GM18511 (cell line): ENCODE measurements at regions not wholly inside any gene's neighbourhood (a gene's known extent, or its start where the extent isn't known, plus 50 kb on each side); places are given as distances from the start of the nearest gene placed in this dataset.

Experiments
- ATAC-seq: cut with Tn5 transposase; IDR thresholded peaks from one replicate; pipeline ENCODE4 v1.9.1; 2021; ENCODE audit warnings: mild to moderate bottlenecking, moderate library complexity; ENCODE audit not compliant: unreplicated experiment

- ATAC-seq = no peak
Measured at GRCh38 chr6:91631227-91631626, 1044.4 kb upstream of the MAP3K7 start.

GRCh38 chr6:91626911-91627310 lies 1040.0 kb upstream of the MAP3K7 start:
- ATAC-seq = no peak

GRCh38 chr6:91613481-91613880 lies 1026.6 kb upstream of the MAP3K7 start:
- ATAC-seq = no peak

- no peak for ATAC-seq
Measured at GRCh38 chr6:91611190-91611589, 1024.3 kb upstream of the MAP3K7 start.

- ATAC-seq = no peak
Measured at GRCh38 chr6:91608428-91608827, 1021.6 kb upstream of the MAP3K7 start.

- no peak for ATAC-seq
Measured at GRCh38 chr6:91606148-91606901, 1019.5 kb upstream of the MAP3K7 start.

- ATAC-seq = no peak
Measured at GRCh38 chr6:91600561-91600960, 1013.7 kb upstream of the MAP3K7 start.

- ATAC-seq = no peak
Measured at GRCh38 chr6:91590191-91590590, 1003.3 kb upstream of the MAP3K7 start.

- ATAC-seq = no peak
Measured at GRCh38 chr6:91580635-91581034, 993.8 kb upstream of the MAP3K7 start.

GRCh38 chr6:91575032-91575431 lies 988.2 kb upstream of the MAP3K7 start:
- peak; percentile 93 for ATAC-seq

GRCh38 chr6:91573826-91574416 lies 987.0 kb upstream of the MAP3K7 start:
- peak; percentile 66 for ATAC-seq

GRCh38 chr6:91572878-91573277 lies 986.0 kb upstream of the MAP3K7 start:
- ATAC-seq = no peak

- ATAC-seq = no peak
Measured at GRCh38 chr6:91569071-91569470, 982.2 kb upstream of the MAP3K7 start.

GRCh38 chr6:91566467-91566866 lies 979.6 kb upstream of the MAP3K7 start:
- ATAC-seq = no peak

GRCh38 chr6:91565207-91565606 lies 978.3 kb upstream of the MAP3K7 start:
- no peak for ATAC-seq

- ATAC-seq = no peak
Measured at GRCh38 chr6:91562955-91563354, 976.1 kb upstream of the MAP3K7 start.

GRCh38 chr6:91560409-91560808 lies 973.5 kb upstream of the MAP3K7 start:
- ATAC-seq = no peak

GRCh38 chr6:91540902-91541301 lies 954.0 kb upstream of the MAP3K7 start:
- ATAC-seq = no peak

- ATAC-seq = no peak
Measured at GRCh38 chr6:91539456-91539855, 952.6 kb upstream of the MAP3K7 start.

GRCh38 chr6:91538622-91539021 lies 951.8 kb upstream of the MAP3K7 start:
- no peak for ATAC-seq

GRCh38 chr6:91534614-91535013 lies 947.7 kb upstream of the MAP3K7 start:
- ATAC-seq = no peak

GRCh38 chr6:91523511-91523910 lies 936.6 kb upstream of the MAP3K7 start:
- ATAC-seq = no peak

- ATAC-seq = no peak
Measured at GRCh38 chr6:91521999-91522398, 935.1 kb upstream of the MAP3K7 start.
